GM18907 (cell line): ENCODE measurements at regions not wholly inside any gene's neighbourhood (a gene's known extent, or its start where the extent isn't known, plus 50 kb on each side); places are given as distances from the start of the nearest gene placed in this dataset.
"Not testable (repeated sequence)": the region's sequence is repeated elsewhere in the genome, so short reads cannot be mapped to it uniquely, and the experiment has no call there.

Source experiments
- ATAC-seq: cut with Tn5 transposase; IDR thresholded peaks from one replicate; pipeline ENCODE4 v1.9.1; 2021; ENCODE audit warnings: mild to moderate bottlenecking, moderate library complexity; ENCODE audit not compliant: unreplicated experiment

GRCh38 chr1:112855152-112855828 lies 100.7 kb downstream of the SLC16A1 start:
- no peak for ATAC-seq

- ATAC-seq: not testable (repeated sequence)
Measured at GRCh38 chr1:112854368-112854984, 101.5 kb downstream of the SLC16A1 start.

GRCh38 chr1:112853915-112854314 lies 102.1 kb downstream of the SLC16A1 start:
- ATAC-seq: not testable (repeated sequence)

- no peak for ATAC-seq
Measured at GRCh38 chr1:112852934-112853333, 103.1 kb downstream of the SLC16A1 start.

GRCh38 chr1:112852276-112852675 lies 103.7 kb downstream of the SLC16A1 start:
- ATAC-seq: no peak

- ATAC-seq: no peak
Measured at GRCh38 chr1:112850034-112850757, 105.8 kb downstream of the SLC16A1 start.

GRCh38 chr1:112849425-112850033 lies 106.5 kb downstream of the SLC16A1 start:
- no peak for ATAC-seq

- ATAC-seq: no peak
Measured at GRCh38 chr1:112841825-112842224, 114.2 kb downstream of the SLC16A1 start.

- ATAC-seq: peak; percentile 61
Measured at GRCh38 chr1:112840631-112841624, 115.1 kb downstream of the SLC16A1 start.

GRCh38 chr1:112836642-112837041 lies 119.4 kb downstream of the SLC16A1 start:
- no peak for ATAC-seq

- no peak for ATAC-seq
Measured at GRCh38 chr1:112833806-112834205, 118.7 kb upstream of the PPM1J start.

GRCh38 chr1:112832259-112832658 lies 117.1 kb upstream of the PPM1J start:
- not testable (repeated sequence) for ATAC-seq

- not testable (repeated sequence) for ATAC-seq
Measured at GRCh38 chr1:112829691-112830090, 114.6 kb upstream of the PPM1J start.

GRCh38 chr1:112828716-112829115 lies 113.6 kb upstream of the PPM1J start:
- ATAC-seq: no peak

GRCh38 chr1:112827391-112827790 lies 112.3 kb upstream of the PPM1J start:
- not testable (repeated sequence) for ATAC-seq

- no peak for ATAC-seq
Measured at GRCh38 chr1:112826217-112826944, 111.2 kb upstream of the PPM1J start.

GRCh38 chr1:112825563-112826216 lies 110.6 kb upstream of the PPM1J start:
- not testable (repeated sequence) for ATAC-seq

GRCh38 chr1:112825075-112825474 lies 109.9 kb upstream of the PPM1J start:
- not testable (repeated sequence) for ATAC-seq
